Stomach (tissue), 8 donors: ENCODE measurements at regions not wholly inside any gene's neighbourhood (a gene's known extent, or its start where the extent isn't known, plus 50 kb on each side); places are given as distances from the start of the nearest gene placed in this dataset.

ENCODE experiments used
- DNase-seq, 2 donors: peaks; one replicate each; pipeline versions ENCODE4 v3.0.0 to v3.0.0-alpha.2; 2013 to 2019
- H3K27ac ChIP-seq, 5 donors: fragments of 200-600 bp in 4 of 5; sonication (generic) in 4 of 5; one replicate each; pipeline ENCODE4 v1.5.1; 2013 to 2019; ENCODE audit warnings: mild to moderate bottlenecking in 1 of 5, moderate library complexity in 1 of 5
- H3K27me3 ChIP-seq, 3 donors: fragments of 200-600 bp; sonication (generic); one replicate each; pipeline ENCODE4 v1.5.1; 2017 to 2019; ENCODE audit warnings: mixed run types in 1 of 3
- H3K36me3 ChIP-seq, 4 donors: fragments of 200-600 bp; sonication (generic); 1 replicate in 3 of 4; 2 replicates in 1 of 4; pipeline ENCODE4 v1.5.1; 2016 to 2019
- H3K4me1 ChIP-seq, 4 donors: fragments of 200-600 bp; sonication (generic); one replicate each; pipeline ENCODE4 v1.5.1; 2016 to 2019
- H3K4me3 ChIP-seq, 4 donors: fragments of 200-600 bp; sonication (generic) in 3 of 4; one replicate each; pipeline ENCODE4 v1.5.1; 2016 to 2019; ENCODE audit warnings: mild to moderate bottlenecking in 1 of 4
- H3K9me3 ChIP-seq, 4 donors: fragments of 200-600 bp; sonication (generic); one replicate each; pipeline ENCODE4 v1.5.1; 2016 to 2019
- CTCF ChIP-seq, 7 experiments: fragments of 450-650 bp in 4 of 7; fragments of 200-600 bp in 3 of 7; sonication (generic) in 3 of 7; IDR thresholded peaks; one replicate each; pipeline ENCODE4 v1.5.1; 2016 to 2019; ENCODE audit warnings: antibody characterized with exemption in 7 of 7, control low read depth in 2 of 7, mild to moderate bottlenecking in 1 of 7
- EP300 ChIP-seq: sonication (generic); formaldehyde crosslinking; IDR thresholded peaks from one replicate; pipeline ENCODE4 v1.6.1; 2017; ENCODE audit warnings: antibody characterized with exemption
- POLR2A ChIP-seq, 4 donors: fragments of 450-650 bp; IDR thresholded peaks; one replicate each; pipeline ENCODE4 v1.6.1; 2016; ENCODE audit warnings: antibody characterized with exemption in 4 of 4, control low read depth in 2 of 4, mild to moderate bottlenecking in 1 of 4, moderate library complexity in 1 of 4
- POLR2AphosphoS5 ChIP-seq, 3 donors: sonication (generic); formaldehyde crosslinking; IDR thresholded peaks; one replicate each; pipeline ENCODE4 v1.6.1; 2016; ENCODE audit warnings: antibody characterized with exemption in 3 of 3
- WGBS, 5 donors: extraction: QIAGEN DNeasy Blood & Tissue Kit in 3 of 5; methylation state at CpG; one replicate each; pipeline versions ENCODE4 v1.1.5 to v1.1.7; 2013 to 2018; 5-methylcytosine and 5-hydroxymethylcytosine counted together
- intact Hi-C: fragments of 100-400 bp; cut with DNase I; formaldehyde crosslinking; loops from one replicate; pipeline ENCODE4 v1.15.1; 2023; ENCODE audit warnings: low total_unique reads
- donor health status: healthy with polysubstance abuse.
- donor health status: Bipolar disorder and iron deficiency.
- donor health status: healthy.

GRCh38 chr18:55079481-55080355 is 120.5 kb upstream of the CCDC68 start:
- no peaks in the 10 kb centered on the region for H3K9me3 ChIP-seq
- WGBS, 5 donors = 60 to 69% (median 62%) methylated on average over 13 to 17 of the region's 17 CpGs
- DNase-seq = peak in 1 of 2 donors; percentile 54
- TF ChIP-seq POLR2AphosphoS5 (IDR thresholded peaks at IDR 0.05) (no peak), POLR2A (IDR thresholded peaks at IDR 0.05) (no peak), EP300 (no peak), CTCF (IDR thresholded peaks at IDR 0.05) (no peak)
- no peak overlapping the region for H3K27ac ChIP-seq
- H3K36me3 ChIP-seq = no peaks in the 10 kb centered on the region
- H3K27me3 ChIP-seq = no peaks in the 10 kb centered on the region
- no peak overlapping the region for H3K4me3 ChIP-seq
- intact Hi-C loops = no loop called here
- peaks cover 0 to 3% (median 0%) of the 10 kb centered on the region in 4 donors for H3K4me1 ChIP-seq

GRCh38 chr18:55079067-55079466 is 119.8 kb upstream of the CCDC68 start:
- 84 to 96% (median 92%) methylated on average over 6 of the region's 6 CpGs for WGBS, 5 donors
- TF ChIP-seq POLR2AphosphoS5 (IDR thresholded peaks at IDR 0.05) = no peak
- TF ChIP-seq POLR2A (IDR thresholded peaks at IDR 0.05) = no peak
- TF ChIP-seq EP300 = no peak
- TF ChIP-seq CTCF (IDR thresholded peaks at IDR 0.05) = no peak
- H3K4me3 ChIP-seq = no peak overlapping the region
- no peak for DNase-seq
- no peaks in the 10 kb centered on the region for H3K36me3 ChIP-seq
- H3K27ac ChIP-seq = no peak overlapping the region
- no peaks in the 10 kb centered on the region for H3K27me3 ChIP-seq
- no peaks in the 10 kb centered on the region for H3K9me3 ChIP-seq
- intact Hi-C loops = no loop called here
- peaks cover 0 to 3% (median 0%) of the 10 kb centered on the region in 4 donors for H3K4me1 ChIP-seq

GRCh38 chr18:55078303-55078932 is 119.2 kb upstream of the CCDC68 start:
- 42 to 53% (median 44%) methylated on average over 8 of the region's 8 CpGs for WGBS, 5 donors
- Histone ChIP-seq H3K4me3 (no peak overlapping the region), H3K9me3 (no peaks in the 10 kb centered on the region), H3K36me3 (no peaks in the 10 kb centered on the region), H3K4me1 (peaks cover 0 to 3% (median 0%) of the 10 kb centered on the region in 4 donors), H3K27me3 (no peaks in the 10 kb centered on the region), H3K27ac (no peak overlapping the region)
- no peak for TF ChIP-seq CTCF (IDR thresholded peaks at IDR 0.05)
- TF ChIP-seq POLR2A (IDR thresholded peaks at IDR 0.05) = no peak
- TF ChIP-seq POLR2AphosphoS5 (IDR thresholded peaks at IDR 0.05) = no peak
- TF ChIP-seq EP300 = no peak
- peak in 1 of 2 donors; percentile 51 for DNase-seq
- intact Hi-C loops = no loop called here

GRCh38 chr18:55076643-55077218 is 117.5 kb upstream of the CCDC68 start:
- no peak overlapping the region for H3K4me3 ChIP-seq
- H3K4me1 ChIP-seq = peaks cover 0 to 3% (median 0%) of the 10 kb centered on the region in 4 donors
- no peaks in the 10 kb centered on the region for H3K9me3 ChIP-seq
- intact Hi-C loops = no loop called here
- no peak for TF ChIP-seq CTCF (IDR thresholded peaks at IDR 0.05)
- no peak for TF ChIP-seq EP300
- TF ChIP-seq POLR2A (IDR thresholded peaks at IDR 0.05) = no peak
- H3K36me3 ChIP-seq = no peaks in the 10 kb centered on the region
- no peak for DNase-seq
- H3K27ac ChIP-seq = no peak overlapping the region
- WGBS, 5 donors = 76 to 82% (median 80%) methylated on average over 6 of the region's 6 CpGs
- no peaks in the 10 kb centered on the region for H3K27me3 ChIP-seq
